Hippocampal formation (tissue), 2 donors: ENCODE measurements at regions not wholly inside any gene's neighbourhood (a gene's known extent, or its start where the extent isn't known, plus 50 kb on each side); places are given as distances from the start of the nearest gene placed in this dataset.
"Not testable (repeated sequence)": the region's sequence is repeated elsewhere in the genome, so short reads cannot be mapped to it uniquely, and the experiment has no call there.

ENCODE experiments used
- DNase-seq, 2 donors: peaks; one replicate each; lab custom pipeline; 2025; lab: John Stamatoyannopoulos, UW

DNA sequence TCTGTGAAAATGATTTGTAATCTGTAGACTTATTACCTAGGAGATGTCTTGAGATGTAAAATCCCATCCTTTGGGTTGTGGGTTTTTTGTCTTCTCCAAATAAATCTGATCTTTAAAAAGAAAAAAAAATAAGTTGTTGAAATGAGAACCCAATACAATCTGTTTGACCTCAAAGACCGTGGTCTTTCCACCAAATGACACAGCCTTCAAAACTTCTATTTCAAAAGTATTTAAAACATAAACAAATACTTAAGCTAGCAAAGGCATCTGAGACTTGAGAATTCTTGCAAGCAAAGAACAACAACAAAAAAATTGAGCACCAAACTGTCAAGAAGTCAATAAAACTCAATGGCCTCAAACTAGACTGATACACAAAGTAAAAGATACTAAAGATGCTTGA lies 67.9 kb upstream of the HECW1 start:
- DNase-seq = no peak

GRCh38 chr7:43054052-43054722 lies 58.3 kb upstream of the HECW1 start:
- DNase-seq = no peak

- DNase-seq = no peak
These were observed 55.3 kb upstream of the HECW1 start for GRCh38 chr7:43057141-43057540.

DNA sequence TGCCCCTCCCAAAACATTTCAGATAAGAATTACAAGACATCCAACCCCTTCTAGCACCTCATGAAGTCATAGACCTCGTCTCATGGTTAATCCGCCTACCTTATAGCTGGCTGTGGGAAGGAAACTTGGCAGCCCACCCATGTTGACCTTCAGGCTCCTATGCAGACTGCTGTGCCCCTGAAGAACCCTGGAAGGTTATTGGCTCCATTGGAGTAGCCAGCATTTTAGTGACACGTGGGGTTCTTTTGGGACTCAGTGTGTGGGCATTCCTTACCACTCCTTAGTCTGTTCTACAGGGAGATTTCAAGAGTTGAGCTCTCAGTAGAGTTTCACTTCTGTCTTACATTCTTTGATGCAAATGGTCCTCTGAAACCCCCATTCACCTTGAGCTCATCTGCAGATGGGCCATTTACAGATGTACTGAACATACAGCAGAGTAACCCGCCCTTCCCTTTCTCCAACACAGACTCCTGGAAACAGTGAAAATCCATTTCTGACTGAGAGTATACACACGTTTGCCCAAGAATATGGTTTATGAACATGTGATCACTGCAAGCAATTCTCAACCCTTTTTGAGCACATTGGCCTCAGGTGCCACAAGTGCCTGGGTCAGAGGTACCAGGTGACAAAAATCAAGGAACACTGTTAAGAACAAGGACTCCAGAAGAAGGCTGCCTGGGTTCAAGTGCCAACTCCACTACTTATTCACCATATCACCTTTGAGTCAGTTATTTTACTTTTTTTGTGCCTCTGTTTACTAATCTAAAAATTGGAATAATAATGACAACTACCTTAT lies 54.0 kb upstream of the HECW1 start:
- no peak for DNase-seq

- not testable (repeated sequence) for DNase-seq
These were observed 53.3 kb upstream of the HECW1 start for GRCh38 chr7:43059067-43059600.
